Activated CD8-positive, alpha-beta T cell treated with anti-CD3 and anti-CD28 coated beads for 36 hours (primary cell): ENCODE measurements at regions not wholly inside any gene's neighbourhood (a gene's known extent, or its start where the extent isn't known, plus 50 kb on each side); places are given as distances from the start of the nearest gene placed in this dataset.

Experiments used
- ATAC-seq: fragments of 200-7000 bp; cut with Tn5 transposase; one replicate; pipeline ENCODE4 v1.10.0; 2021; ENCODE audit warnings: mild to moderate bottlenecking, moderate library complexity
- CTCF ChIA-PET: fragments of 350-600 bp; sonication (Branson Sonifier 250); formaldehyde crosslinking; loops from one replicate; lab custom pipeline; 2021; ENCODE audit warnings: antibody characterized with exemption; lab: Charles Lee
- POLR2A ChIA-PET: fragments of 350-600 bp; sonication (Branson Sonifier 250); formaldehyde crosslinking; loops from one replicate; lab custom pipeline; 2021; ENCODE audit warnings: antibody characterized with exemption; lab: Charles Lee
- DNase-seq: peaks from one replicate; pipeline ENCODE4 v3.0.0-alpha.2; 2020
- H3K27ac Mint-ChIP-seq: one replicate; pipeline ENCODE4 v1.8.0; 2021; ENCODE audit warnings: mild to moderate bottlenecking, mixed read lengths
- H3K27me3 Mint-ChIP-seq: one replicate; pipeline ENCODE4 v1.8.0; 2021; ENCODE audit warnings: mixed read lengths
- H3K36me3 Mint-ChIP-seq: one replicate; pipeline ENCODE4 v1.8.0; 2021; ENCODE audit warnings: low read depth, mixed read lengths
- H3K4me1 Mint-ChIP-seq: one replicate; pipeline ENCODE4 v1.8.0; 2021; ENCODE audit warnings: low read depth, mixed read lengths
- H3K4me3 Mint-ChIP-seq: one replicate; pipeline ENCODE4 v1.8.0; 2021; ENCODE audit warnings: mild to moderate bottlenecking, moderate library complexity, mixed read lengths
- H3K9me3 Mint-ChIP-seq: one replicate; pipeline ENCODE4 v1.8.0; 2021; ENCODE audit warnings: mixed read lengths
- intact Hi-C: fragments of 100-400 bp; cut with micrococcal nuclease; formaldehyde crosslinking; loops from one replicate; pipeline ENCODE4 v1.10.0; 2022
- TF ChIP-seq, protein P1 (sequence below): fragments of 200-600 bp; IDR thresholded peaks from one replicate; pipeline ENCODE4 v1.8.0; 2022; ENCODE audit warnings: antibody characterized with exemption, mild to moderate bottlenecking

DNA sequence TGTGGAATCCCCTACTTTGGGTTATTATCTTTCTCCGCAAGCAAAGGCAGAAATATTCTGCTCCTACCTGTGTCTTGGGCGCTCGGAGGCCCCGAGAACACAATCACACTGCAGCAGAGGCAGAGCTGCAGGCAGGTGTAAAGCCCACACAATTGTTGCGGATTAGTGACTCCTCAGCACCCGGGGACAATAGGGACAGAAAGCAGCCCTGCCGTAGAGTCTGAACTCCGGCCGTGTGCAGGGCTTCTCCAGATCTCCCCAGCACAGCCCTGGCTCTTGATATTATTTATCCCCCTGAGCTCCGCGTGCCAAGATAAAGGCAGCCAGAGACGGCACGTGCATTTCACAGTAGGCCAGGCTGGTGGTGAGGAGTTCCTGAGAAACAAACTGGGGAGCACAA lies 229.2 kb downstream of the EN1 start:
- Mint-ChIP-seq H3K36me3 (no peaks in the 10 kb centered on the region), H3K9me3 (no peaks in the 10 kb centered on the region), H3K27ac (no peak overlapping the region), H3K27me3 (peaks cover 2% of the 10 kb centered on the region), H3K4me1 (no peaks in the 10 kb centered on the region), H3K4me3 (no peak overlapping the region)
- intact Hi-C loops = no loop called here
- ATAC-seq (no peak), DNase-seq (no peak)
- TF ChIP-seq, protein P1, sequence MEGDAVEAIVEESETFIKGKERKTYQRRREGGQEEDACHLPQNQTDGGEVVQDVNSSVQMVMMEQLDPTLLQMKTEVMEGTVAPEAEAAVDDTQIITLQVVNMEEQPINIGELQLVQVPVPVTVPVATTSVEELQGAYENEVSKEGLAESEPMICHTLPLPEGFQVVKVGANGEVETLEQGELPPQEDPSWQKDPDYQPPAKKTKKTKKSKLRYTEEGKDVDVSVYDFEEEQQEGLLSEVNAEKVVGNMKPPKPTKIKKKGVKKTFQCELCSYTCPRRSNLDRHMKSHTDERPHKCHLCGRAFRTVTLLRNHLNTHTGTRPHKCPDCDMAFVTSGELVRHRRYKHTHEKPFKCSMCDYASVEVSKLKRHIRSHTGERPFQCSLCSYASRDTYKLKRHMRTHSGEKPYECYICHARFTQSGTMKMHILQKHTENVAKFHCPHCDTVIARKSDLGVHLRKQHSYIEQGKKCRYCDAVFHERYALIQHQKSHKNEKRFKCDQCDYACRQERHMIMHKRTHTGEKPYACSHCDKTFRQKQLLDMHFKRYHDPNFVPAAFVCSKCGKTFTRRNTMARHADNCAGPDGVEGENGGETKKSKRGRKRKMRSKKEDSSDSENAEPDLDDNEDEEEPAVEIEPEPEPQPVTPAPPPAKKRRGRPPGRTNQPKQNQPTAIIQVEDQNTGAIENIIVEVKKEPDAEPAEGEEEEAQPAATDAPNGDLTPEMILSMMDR = no peak
- ChIA-PET POLR2A (no interaction called here), CTCF (no interaction called here)

DNA sequence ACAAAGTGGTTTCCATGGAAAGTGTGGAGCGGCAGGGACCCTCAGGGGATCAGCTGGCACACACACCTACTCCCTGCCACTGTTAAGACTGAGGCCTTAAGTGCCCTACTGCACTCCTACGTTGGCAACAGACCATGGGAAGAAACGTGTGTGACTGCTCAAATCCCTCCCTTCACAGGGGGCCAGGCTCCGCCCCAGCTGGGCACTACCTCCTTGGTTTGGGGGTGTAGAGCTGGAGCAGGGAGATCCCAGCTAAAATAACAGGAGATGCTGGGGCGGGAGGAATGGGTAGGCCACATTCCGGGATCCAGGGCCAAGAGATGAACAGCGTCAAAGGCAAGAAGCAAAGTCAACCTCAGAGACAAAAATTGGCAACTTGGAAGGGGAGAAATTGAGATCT lies 231.0 kb downstream of the EN1 start:
- no peak for ATAC-seq
- Mint-ChIP-seq H3K27ac (no peak overlapping the region), H3K9me3 (no peaks in the 10 kb centered on the region), H3K36me3 (no peaks in the 10 kb centered on the region), H3K4me3 (no peak overlapping the region), H3K4me1 (no peaks in the 10 kb centered on the region), H3K27me3 (peaks cover 3% of the 10 kb centered on the region)
- no peak for DNase-seq
- CTCF ChIA-PET = no interaction called here
- POLR2A ChIA-PET = no interaction called here
- TF ChIP-seq, protein P1 = no peak
- intact Hi-C loops = no loop called here

DNA sequence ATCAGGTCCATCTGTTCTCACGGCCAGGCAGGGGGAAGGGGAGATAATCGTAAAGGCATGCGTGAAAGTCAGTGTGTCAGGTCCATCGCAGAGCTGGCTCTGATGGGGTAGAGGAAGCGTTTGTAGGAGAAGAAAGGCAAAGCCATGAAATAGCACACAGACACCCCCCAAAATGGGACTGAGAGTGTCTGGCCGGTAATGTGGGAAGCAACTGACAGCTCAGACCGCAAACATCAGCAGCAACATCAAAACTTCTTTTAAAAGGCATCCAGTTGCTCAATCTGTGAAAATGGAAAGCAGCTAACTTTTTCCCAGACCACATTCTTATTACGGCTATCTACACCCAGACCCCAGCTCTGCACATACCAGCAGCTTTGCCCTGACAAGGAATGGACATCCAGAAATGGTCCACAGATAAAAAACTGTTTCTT lies 232.6 kb downstream of the EN1 start:
- ATAC-seq (no peak), DNase-seq (no peak)
- POLR2A ChIA-PET = no interaction called here
- H3K27me3 Mint-ChIP-seq = peaks cover 3% of the 10 kb centered on the region
- no peaks in the 10 kb centered on the region for H3K4me1 Mint-ChIP-seq
- no peak overlapping the region for H3K4me3 Mint-ChIP-seq
- H3K9me3 Mint-ChIP-seq = no peaks in the 10 kb centered on the region
- H3K27ac Mint-ChIP-seq = no peak overlapping the region
- CTCF ChIA-PET = interaction anchor here (0.7 kb wide), 1 partner anchor 11 kb away, joined by 3 read pairs; no protein-coding TSS in a partner anchor
- H3K36me3 Mint-ChIP-seq = no peaks in the 10 kb centered on the region
- intact Hi-C loops = no loop called here
- TF ChIP-seq, protein P1 = no peak

DNA sequence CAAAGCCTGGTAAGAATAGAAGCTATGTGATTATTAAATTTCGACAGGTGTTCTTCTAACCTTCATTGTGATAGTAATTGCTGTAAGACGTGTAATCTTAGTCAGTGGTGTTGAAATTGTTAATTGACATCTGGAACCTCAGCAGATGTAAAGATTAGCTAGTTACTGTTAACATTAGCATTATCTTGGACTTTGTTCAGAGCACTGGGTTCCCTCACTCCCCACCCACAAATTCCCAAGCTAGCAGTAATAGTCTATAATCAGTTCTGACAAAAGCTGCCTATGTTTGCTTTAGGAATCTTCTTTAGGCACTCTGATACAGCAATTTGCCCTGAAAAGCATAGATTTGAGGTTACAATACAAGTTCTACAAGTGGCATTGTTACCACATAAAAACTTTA lies 233.7 kb downstream of the EN1 start:
- no peak for ATAC-seq
- TF ChIP-seq, protein P1 = no peak
- ChIA-PET CTCF (interaction anchor here (1.0 kb wide), 1 partner anchor 14 kb away, joined by 3 read pairs; no protein-coding TSS in a partner anchor), POLR2A (interaction anchor here (0.8 kb wide), 1 partner anchor 183 kb away, joined by 3 read pairs; no protein-coding TSS in a partner anchor)
- intact Hi-C loops = no loop called here
- no peak for DNase-seq
- Mint-ChIP-seq H3K4me3 (no peak overlapping the region), H3K27me3 (peaks cover 3% of the 10 kb centered on the region), H3K27ac (no peak overlapping the region), H3K4me1 (no peaks in the 10 kb centered on the region), H3K9me3 (no peaks in the 10 kb centered on the region), H3K36me3 (no peaks in the 10 kb centered on the region)

DNA sequence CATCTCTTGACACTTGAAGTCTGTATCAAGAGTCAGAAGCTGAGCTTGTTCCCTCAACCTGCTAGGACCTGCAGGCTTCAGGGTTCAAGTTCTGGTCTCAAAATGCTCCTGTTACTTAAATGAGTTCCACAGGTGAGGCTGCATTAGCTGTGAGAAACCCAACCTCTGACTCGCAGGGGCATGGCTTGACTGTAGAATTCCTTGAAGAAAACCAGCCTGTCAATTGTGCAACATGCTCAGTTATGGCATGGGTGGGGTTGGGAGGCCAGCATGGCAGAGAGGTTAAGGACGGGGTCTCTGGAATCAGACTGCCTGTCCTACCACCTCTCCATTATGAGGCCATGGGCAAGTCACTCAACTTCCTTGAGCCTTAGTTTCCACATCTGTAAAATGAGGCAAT lies 235.8 kb downstream of the EN1 start:
- TF ChIP-seq, protein P1 = no peak
- no peak overlapping the region for H3K27ac Mint-ChIP-seq
- ATAC-seq (no peak), DNase-seq (no peak)
- H3K27me3 Mint-ChIP-seq = peaks cover 2% of the 10 kb centered on the region
- intact Hi-C loops = no loop called here
- ChIA-PET CTCF (no interaction called here), POLR2A (no interaction called here)
- H3K4me3 Mint-ChIP-seq = no peak overlapping the region
- no peaks in the 10 kb centered on the region for H3K36me3 Mint-ChIP-seq
- H3K4me1 Mint-ChIP-seq = no peaks in the 10 kb centered on the region
- H3K9me3 Mint-ChIP-seq = no peaks in the 10 kb centered on the region
